ENCODE measurements at regions not wholly inside any gene's neighbourhood (a gene's known extent, or its start where the extent isn't known, plus 50 kb on each side); places are given as distances from the start of the nearest gene placed in this dataset.

GRCh38 chr5:98109561-98110006 lies 663.9 kb upstream of the RGMB start:
- H3K4me3 ChIP-seq = no peak overlapping the region
- H3K4me1 ChIP-seq (ENCODE audit: control insufficient read depth in 1 of 2, low read depth in 2 of 2) = no peaks in the 10 kb centered on the region
- no peaks in the 10 kb centered on the region for H3K9me3 ChIP-seq
- no peaks in the 10 kb centered on the region for H3K36me3 ChIP-seq
- no peaks in the 10 kb centered on the region for H3K27me3 ChIP-seq (replicated peaks; ENCODE audit: insufficient read depth)
- DNase-seq (ENCODE audit: low spot score) (no peak), ATAC-seq (ENCODE audit: insufficient number of reproducible peaks, low FRiP score, low read depth) (no peak)
- TF ChIP-seq, protein P1, sequence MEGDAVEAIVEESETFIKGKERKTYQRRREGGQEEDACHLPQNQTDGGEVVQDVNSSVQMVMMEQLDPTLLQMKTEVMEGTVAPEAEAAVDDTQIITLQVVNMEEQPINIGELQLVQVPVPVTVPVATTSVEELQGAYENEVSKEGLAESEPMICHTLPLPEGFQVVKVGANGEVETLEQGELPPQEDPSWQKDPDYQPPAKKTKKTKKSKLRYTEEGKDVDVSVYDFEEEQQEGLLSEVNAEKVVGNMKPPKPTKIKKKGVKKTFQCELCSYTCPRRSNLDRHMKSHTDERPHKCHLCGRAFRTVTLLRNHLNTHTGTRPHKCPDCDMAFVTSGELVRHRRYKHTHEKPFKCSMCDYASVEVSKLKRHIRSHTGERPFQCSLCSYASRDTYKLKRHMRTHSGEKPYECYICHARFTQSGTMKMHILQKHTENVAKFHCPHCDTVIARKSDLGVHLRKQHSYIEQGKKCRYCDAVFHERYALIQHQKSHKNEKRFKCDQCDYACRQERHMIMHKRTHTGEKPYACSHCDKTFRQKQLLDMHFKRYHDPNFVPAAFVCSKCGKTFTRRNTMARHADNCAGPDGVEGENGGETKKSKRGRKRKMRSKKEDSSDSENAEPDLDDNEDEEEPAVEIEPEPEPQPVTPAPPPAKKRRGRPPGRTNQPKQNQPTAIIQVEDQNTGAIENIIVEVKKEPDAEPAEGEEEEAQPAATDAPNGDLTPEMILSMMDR (IDR thresholded peaks at IDR 0.05) = no peak
- no peak overlapping the region for H3K27ac ChIP-seq

DNA sequence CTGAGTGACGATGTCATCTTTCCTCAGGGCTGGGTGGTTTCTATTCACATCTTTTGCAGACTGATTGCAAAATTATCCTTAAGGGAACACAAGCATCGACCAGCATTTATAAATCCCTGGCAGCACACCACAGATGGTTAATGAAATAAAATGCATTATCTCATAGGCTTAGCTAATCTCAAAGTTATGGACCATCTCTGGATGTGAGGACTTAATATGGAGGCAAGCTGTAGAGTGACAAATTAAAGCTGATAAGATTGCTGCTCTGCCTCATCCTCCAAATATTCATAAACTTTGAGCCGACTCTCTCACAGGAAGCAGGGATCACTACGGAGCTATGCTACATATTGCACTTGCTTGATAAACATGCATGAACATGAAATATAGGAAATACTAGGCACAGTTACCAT lies 663.2 kb upstream of the RGMB start:
- TF ChIP-seq, protein P1 (IDR thresholded peaks at IDR 0.05) = no peak
- H3K27ac ChIP-seq = no peak overlapping the region

DNA sequence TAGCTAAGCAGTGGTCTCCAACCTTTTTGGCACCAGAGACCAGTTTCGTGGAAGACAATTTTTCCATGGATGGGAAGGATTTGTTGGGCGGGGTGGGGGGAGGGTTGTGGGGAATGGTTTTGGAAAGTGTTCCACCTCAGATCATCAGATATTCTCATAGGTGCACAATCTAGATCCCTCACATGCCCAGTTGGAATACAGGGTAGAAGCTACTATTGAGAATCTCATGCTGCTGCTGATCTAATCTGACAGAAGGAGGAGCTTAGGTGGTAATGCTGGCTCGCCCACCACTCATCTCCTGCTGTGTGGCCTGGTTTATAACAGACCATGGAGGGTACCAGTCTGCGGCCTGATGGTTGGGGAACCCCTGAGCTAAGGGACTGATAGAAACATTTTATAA lies 662.7 kb upstream of the RGMB start:
- Histone ChIP-seq H3K4me3 (no peak overlapping the region), H3K27ac (no peak overlapping the region), H3K36me3 (no peaks in the 10 kb centered on the region), H3K9me3 (no peaks in the 10 kb centered on the region), H3K4me1 (ENCODE audit: control insufficient read depth in 1 of 2, low read depth in 2 of 2) (no peaks in the 10 kb centered on the region), H3K27me3 (replicated peaks; ENCODE audit: insufficient read depth) (no peaks in the 10 kb centered on the region)
- ATAC-seq (ENCODE audit: insufficient number of reproducible peaks, low FRiP score, low read depth) (no peak), DNase-seq (ENCODE audit: low spot score) (no peak)
- TF ChIP-seq, protein P1 (IDR thresholded peaks at IDR 0.05) = no peak

More for the DNA sequence above, 663.2 kb upstream of the RGMB start:
- no peaks in the 10 kb centered on the region for H3K27me3 ChIP-seq (replicated peaks; ENCODE audit: insufficient read depth)
- no peaks in the 10 kb centered on the region for H3K36me3 ChIP-seq
- H3K4me3 ChIP-seq = no peak overlapping the region
- H3K4me1 ChIP-seq (ENCODE audit: control insufficient read depth in 1 of 2, low read depth in 2 of 2) = no peaks in the 10 kb centered on the region
- H3K9me3 ChIP-seq = no peaks in the 10 kb centered on the region
- DNase-seq (ENCODE audit: low spot score) (no peak), ATAC-seq (ENCODE audit: insufficient number of reproducible peaks, low FRiP score, low read depth) (no peak)

- no peaks in the 10 kb centered on the region for H3K36me3 ChIP-seq
- ATAC-seq (ENCODE audit: insufficient number of reproducible peaks, low FRiP score, low read depth) = no peak
- no peaks in the 10 kb centered on the region for H3K27me3 ChIP-seq (replicated peaks; ENCODE audit: insufficient read depth)
- no peak overlapping the region for H3K4me3 ChIP-seq
- TF ChIP-seq, protein P1 (IDR thresholded peaks at IDR 0.05) = no peak
- no peaks in the 10 kb centered on the region for H3K9me3 ChIP-seq
- no peaks in the 10 kb centered on the region for H3K4me1 ChIP-seq (ENCODE audit: control insufficient read depth in 1 of 2, low read depth in 2 of 2)
- H3K27ac ChIP-seq = no peak overlapping the region
- no peak for DNase-seq (ENCODE audit: low spot score)
These were observed 661.8 kb upstream of the RGMB start for GRCh38 chr5:98111686-98112085.

- Histone ChIP-seq H3K9me3 (no peaks in the 10 kb centered on the region), H3K27ac (no peak overlapping the region), H3K4me1 (ENCODE audit: control insufficient read depth in 1 of 2, low read depth in 2 of 2) (no peaks in the 10 kb centered on the region), H3K36me3 (no peaks in the 10 kb centered on the region), H3K4me3 (no peak overlapping the region), H3K27me3 (replicated peaks; ENCODE audit: insufficient read depth) (no peaks in the 10 kb centered on the region)
- no peak for DNase-seq (ENCODE audit: low spot score)
- TF ChIP-seq, protein P1 (IDR thresholded peaks at IDR 0.05) = no peak
- no peak for ATAC-seq (ENCODE audit: insufficient number of reproducible peaks, low FRiP score, low read depth)
These were observed 652.2 kb upstream of the RGMB start for GRCh38 chr5:98121036-98121936.

All from thoracic aorta (tissue), 2 donors.